ENCODE measurements at regions not wholly inside any gene's neighbourhood (a gene's known extent, or its start where the extent isn't known, plus 50 kb on each side); places are given as distances from the start of the nearest gene placed in this dataset.
"Not testable (repeated sequence)": the region's sequence is repeated elsewhere in the genome, so short reads cannot be mapped to it uniquely, and the experiment has no call there.

DNA sequence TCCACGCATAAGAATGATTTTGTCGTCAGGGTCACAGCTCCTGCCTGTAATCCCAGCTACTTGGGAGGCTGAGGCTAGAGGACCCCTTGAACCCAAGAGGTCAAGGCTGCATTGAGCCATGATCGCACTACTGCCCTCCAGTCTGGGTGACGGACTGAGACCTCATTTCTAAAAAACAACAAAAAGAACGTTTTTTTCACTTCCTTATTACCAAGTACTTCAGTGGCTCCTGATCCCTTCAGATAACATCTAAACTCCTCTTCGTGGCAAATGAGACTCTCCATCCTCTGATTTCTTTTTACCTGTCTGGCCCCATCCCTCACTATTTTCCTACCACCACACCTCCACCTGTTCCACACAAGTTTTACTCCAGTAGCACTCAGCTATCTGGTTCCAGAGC lies 105.4 kb upstream of the TLK1 start:
- DNase-seq: no peak

DNA sequence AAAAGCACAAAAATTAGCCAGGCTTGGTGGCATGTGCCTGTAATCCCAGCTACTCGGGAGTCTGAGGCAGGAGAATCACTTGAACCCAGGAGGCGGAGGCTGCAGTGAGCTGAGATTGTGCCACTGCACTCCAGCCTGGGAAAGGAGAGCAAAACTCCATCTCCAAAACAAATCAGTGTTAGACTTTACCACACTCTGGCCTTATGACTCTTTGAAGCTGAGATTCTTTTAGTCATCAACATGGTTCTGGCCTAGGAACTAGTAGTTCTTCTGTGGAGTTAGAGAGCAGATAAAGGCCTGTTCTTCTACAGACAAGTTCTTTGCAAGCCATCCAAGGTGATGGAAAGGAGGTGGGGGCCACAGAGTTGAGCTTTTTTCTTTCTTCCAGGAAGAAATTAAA lies 100.8 kb upstream of the TLK1 start:
- not testable (repeated sequence) for DNase-seq

- DNase-seq: no peak
Measured at GRCh38 chr2:171260471-171261424, 100.1 kb upstream of the TLK1 start.

DNA sequence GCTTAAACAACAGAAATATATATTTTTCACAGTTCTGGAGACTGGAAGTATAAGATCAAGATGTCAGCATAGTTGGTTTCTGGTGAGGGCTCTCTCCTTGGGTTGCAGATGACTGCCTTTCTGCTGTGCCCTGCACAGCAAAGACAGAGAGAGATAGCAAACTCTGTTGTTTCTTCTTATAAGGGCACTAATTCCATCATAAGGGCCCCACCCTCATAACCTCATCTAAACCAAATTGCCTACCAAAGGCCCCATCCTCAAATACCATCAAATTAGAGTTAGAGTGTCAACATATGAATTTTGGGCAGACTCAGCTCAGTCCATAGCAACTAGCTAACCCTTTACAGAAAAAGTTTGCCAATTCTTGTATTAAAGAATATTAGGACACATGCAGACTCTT lies 94.0 kb upstream of the TLK1 start:
- no peak for DNase-seq

GRCh38 chr2:171253900-171254650 lies 93.4 kb upstream of the TLK1 start:
- DNase-seq: no peak

DNA sequence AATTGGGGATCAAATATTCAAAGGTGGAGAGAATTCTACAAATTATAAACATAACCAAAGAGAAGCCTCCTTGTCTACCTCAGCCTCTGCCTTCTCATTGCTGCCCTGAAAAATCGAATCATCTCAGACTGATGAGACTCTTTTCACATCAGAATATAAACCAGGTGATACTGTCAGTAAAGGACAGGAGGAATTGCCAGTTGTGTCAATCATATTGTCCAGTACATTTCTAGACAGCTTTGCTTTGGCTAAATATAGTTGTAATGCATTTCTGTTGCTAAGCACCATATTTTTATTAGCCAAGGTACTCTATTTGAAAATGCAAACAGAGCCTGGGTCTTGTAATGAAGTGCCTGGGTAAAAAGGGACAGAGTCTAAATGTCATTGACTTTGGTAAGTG lies 92.6 kb upstream of the TLK1 start:
- DNase-seq: no peak

DNA sequence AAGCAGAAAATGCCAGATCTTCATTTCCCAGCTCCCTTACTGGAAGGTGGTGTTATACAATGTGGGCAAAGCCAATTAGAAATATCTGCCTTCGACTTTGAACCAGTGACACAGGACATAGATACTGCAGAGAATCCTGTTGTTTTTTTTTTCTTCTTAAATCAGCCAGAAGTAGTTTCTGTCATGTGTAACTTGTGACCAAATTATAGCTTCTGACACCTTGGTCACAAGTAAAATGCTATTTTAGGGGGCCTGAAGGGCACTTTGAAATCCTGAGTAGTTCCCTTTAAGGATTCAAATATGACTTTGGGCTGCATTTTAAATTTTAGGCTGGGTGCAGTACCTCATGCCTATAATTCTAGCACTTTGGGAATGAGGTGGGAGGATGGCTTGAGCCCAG lies 89.0 kb upstream of the TLK1 start:
- no peak for DNase-seq

GRCh38 chr2:171247741-171248662 lies 87.3 kb upstream of the TLK1 start:
- no peak for DNase-seq

- no peak for DNase-seq
Measured at GRCh38 chr2:171244970-171245782, 84.5 kb upstream of the TLK1 start.

GRCh38 chr2:171244466-171244969 lies 83.8 kb upstream of the TLK1 start:
- no peak for DNase-seq

GRCh38 chr2:171241771-171242170 lies 81.1 kb upstream of the TLK1 start:
- no peak for DNase-seq

DNA sequence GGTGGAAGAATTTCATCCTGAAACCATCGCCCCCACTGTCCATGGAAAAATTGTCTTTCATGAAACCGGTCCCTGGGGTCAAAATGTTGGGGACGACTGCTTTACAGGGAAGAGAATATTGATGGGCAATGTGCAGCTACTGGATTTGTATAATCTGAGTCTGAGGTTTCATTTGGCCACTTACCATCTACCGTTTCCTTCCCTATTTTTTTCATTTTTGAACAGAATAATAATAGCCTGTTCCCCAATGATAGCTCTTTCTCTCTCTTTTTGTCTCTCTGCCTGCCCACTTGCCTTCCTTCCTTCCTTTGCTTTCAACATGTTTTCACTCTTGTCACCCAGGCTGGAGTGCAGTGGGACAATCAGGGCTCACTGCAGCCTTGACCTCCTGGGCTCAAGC lies 78.3 kb upstream of the TLK1 start:
- no peak for DNase-seq

DNA sequence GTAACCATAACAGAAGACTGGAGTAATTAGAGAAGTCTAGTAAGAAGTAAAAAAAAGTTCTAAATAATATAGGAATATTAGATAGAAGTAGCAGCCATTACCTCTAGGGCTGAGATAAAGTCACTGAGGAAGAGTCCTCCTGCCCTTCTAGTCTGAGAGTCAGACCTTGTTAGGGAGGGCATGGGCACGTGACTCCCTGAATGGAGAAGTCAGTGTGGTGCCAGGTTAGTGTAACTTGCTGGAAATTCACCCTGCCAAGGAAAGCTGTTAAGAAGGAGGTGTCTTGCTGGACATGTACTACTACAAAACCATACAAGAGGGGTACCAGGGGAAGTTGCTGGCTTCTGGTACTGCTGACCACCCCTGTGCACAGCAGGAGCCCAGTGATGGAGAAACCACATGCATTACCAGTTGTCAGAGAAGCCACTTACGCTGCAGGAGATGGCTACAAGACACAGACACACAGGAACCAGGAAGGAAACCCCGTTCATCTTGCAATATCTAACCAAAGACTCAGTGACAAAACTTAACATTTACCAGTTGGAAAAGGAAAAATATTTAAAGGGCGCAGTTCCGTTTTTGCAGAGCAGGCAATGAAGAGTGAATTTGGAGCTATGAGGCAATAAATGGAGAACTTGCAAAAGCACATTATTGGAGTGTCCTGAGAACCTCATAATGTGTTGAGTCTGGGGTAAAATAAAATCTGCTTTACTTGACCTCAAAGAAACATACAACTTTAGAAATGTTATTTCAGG lies 77.2 kb upstream of the TLK1 start:
- DNase-seq: no peak

DNA sequence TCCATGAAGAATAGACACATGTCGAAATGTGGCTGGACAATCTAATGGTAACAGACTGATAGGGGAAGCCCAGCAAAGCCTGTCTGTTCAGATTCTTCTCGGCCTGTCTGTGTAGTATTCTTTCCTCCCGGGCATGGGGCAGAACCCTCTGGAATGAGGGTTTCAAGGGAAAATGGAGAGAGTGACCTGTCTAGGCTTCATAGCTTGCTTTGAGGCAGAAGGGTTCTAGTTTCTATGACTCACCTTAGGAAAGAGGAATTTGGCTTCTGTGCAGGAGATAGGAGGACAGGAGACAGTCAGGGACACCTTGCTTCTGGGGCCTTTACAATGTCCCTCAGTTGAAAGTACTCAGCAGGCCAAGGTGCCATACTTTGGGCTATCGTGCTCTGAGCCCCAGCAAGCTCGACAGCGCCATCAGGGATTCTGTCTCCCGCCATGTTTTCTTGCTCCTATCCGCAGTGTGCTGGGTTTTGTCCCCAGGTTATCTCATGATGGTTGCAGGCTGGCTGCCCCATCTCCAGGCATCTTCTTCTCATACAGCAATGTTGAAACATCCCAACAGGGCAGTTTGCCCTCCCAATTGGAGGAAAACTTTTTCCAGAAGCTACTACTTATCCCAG lies 74.7 kb upstream of the TLK1 start:
- DNase-seq: no peak

DNA sequence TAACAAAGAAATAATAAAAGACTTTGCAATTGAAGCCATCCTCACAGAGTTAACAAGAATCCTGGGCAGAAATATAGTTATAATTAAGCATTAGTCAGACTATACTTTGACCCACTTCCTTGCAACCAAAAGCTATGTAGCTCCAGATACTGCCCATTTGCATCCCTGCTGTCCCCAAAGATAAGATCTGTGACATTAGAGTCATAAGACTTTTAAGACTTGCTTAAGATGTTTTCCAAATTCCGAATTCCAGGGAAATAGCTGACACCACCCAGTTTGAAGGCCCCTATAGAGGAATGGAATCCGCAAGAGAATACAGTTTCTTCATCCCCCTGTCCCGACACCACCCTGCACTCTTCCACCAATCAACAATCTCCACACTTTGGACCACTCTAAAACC lies 69.5 kb upstream of the TLK1 start:
- no peak for DNase-seq

GRCh38 chr2:171228826-171229225 lies 68.1 kb upstream of the TLK1 start:
- DNase-seq: no peak

- DNase-seq: peak in 1 of 2 experiments; percentile 60
Measured at GRCh38 chr2:171227066-171227782, 66.5 kb upstream of the TLK1 start.

GRCh38 chr2:171226461-171226860 lies 65.8 kb upstream of the TLK1 start:
- peak; percentile 37 to 89 for DNase-seq

DNA sequence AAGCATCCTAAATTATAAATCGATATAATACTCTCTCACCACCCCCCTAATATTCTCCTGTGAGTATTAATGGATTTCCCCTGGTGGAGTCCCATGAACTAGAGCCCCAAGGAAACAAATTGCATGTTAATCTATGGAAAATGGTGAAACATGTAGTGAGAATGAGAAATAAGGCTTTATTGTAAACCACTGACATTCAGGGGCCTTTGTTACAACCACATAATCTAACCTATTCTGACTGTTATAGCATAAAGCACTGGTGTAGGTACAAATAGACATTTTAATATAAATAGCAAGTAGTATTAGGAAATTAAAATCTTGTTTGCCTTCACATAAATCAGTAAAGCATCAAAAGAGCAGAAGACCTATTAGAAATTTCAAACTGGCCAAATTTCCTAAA lies 65.3 kb upstream of the TLK1 start:
- no peak for DNase-seq
